Activated CD4-positive, CD25-positive, alpha-beta regulatory T cell treated with anti-CD3 and anti-CD28 coated beads, Interleukin-2, amount 50 U/mL, for 72 hours (primary cell): ENCODE measurements at regions not wholly inside any gene's neighbourhood (a gene's known extent, or its start where the extent isn't known, plus 50 kb on each side); places are given as distances from the start of the nearest gene placed in this dataset.

Experiments used
- DNase-seq: peaks from one replicate; pipeline ENCODE4 v3.0.0; 2021

DNA sequence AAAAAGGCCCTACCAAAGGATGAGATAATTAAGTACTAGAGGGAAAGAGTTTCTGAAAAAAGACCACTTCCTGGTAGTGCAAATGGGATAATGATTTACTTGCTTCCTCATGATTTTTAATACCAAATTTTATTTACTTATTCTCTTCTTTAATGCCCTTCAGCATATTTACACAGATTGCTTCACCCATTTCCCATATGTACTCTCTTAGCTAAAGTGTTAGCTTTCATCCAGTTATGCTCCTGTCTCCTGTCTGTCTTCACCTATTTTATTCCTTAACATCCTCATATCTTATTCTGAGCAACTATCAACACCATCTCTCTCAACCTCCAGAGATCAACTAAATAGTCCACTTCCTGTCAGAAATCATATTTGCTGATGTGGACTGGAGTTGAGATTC lies 183.2 kb upstream of the HS3ST1 start:
- DNase-seq, result no peak

DNA sequence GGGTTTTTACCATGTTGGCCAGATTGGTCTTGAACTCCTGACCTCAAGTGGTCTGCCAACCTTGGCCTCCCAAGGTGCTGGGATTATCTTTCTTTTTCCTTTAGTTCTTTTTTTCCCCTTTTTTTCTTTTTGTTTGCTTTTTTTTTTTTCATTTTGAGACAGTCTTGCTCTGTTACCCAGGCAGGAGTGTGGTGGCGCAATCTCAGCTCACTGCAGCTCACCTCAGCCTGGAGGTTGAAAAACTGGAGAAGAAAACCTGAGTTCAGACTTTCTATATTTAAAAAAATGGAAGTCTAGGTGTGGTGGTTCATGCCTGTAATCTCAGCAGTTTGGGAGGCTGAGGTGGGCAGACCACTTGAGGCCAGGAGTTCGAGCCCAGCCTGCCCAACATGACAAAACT lies 181.1 kb upstream of the HS3ST1 start:
- DNase-seq, result no peak

DNA sequence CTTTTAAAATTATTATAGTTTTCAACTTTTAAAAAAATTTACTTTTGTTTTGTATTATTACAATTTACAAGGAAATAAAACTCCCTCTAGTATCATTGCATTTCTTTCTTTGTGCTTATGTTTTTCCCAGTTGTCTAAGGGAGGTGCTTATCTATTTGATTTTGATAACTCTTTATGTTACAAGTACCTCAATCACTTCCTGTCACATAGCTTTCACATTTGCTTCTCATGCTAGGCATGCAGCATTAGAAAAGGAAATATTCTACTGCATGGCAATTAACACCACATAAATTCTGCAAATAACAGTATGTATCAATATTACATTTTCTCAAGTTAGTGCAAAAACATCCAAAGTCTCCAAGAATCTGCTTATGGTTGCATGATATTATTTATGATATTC lies 180.3 kb upstream of the HS3ST1 start:
- DNase-seq, result no peak

DNA sequence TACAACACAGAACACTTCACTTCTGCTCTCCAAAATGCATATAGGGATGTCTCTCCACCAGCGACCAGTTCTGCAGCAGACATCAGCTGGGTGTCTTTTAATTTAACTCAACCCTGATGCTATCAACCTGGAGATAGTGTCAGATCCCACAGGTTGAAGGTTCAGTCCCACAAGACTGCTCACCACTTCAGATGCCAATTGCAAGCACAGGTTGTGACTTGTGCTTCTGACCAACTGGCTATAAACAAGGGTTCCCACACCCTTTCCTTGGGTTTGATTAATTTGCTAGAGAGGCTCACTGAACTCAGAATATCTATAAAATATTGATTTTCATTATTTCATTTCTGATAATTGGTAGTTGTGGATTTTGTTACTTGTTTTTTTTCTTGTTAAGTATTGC lies 177.4 kb upstream of the HS3ST1 start:
- DNase-seq, result no peak

DNA sequence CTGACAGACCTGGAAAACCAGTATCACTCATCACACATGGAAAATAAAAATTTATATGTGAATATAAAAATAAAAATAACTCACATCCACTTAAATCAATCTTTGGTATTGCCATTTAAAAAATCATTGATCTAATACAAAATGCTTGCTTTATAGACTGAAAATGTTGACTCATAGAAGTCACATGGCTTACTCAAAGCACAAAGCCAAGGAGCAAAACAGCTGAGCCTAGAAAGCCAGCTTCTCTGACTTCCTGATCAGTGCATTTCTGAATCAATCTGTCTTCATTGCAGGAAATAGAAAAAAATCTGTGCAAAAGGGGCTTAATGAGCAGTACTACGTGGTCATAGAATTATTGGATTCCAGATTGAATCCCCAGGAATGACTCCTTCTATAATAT lies 176.9 kb upstream of the HS3ST1 start:
- DNase-seq, result no peak

DNA sequence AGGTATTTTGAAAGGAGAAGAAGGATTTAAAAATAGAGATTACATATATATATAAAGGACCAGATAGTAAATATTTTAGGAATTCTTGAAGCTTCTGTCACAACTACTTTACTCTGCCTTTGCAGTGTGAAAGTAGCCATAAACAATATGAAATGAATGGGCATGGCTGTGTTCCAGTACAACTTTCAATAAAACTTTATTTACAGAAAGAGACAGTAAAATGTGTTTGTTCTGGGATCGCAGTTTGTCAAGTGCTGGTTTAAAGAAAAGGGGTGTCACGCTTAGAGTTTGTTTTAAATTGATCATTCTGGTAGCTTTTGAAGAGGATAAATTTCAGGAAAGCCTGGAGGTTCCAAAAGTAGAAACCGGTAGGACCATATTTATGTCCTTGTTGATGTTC lies 176.1 kb upstream of the HS3ST1 start:
- DNase-seq, result no peak

DNA sequence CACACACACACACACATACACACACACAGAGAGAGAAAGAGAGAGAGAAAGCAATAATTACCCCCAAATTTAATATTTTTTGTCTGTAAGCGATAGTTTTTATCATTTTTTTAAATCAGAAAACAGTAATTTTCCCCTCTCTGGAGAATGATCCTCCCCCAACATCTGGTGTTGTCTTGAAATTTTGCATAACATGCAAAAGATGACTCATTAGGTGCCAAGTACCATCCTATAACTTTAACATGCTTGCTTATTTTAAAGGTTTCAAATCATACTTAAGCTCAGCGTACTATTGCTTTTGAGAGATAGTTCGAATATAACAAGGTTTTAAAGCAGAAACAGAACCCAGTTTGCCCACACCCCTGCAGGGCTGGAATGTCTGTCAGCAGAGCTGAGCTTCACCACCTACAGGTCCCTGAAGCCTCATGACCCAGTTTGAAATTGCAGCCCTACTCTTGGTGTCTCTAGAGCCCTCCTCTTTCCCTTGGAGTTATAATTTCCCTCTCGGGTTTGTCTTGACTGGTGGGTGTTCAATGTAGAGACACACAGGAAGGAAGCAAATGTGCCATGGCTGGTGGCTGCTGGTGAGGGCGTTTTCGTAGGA lies 175.0 kb upstream of the HS3ST1 start:
- DNase-seq, result no peak

DNA sequence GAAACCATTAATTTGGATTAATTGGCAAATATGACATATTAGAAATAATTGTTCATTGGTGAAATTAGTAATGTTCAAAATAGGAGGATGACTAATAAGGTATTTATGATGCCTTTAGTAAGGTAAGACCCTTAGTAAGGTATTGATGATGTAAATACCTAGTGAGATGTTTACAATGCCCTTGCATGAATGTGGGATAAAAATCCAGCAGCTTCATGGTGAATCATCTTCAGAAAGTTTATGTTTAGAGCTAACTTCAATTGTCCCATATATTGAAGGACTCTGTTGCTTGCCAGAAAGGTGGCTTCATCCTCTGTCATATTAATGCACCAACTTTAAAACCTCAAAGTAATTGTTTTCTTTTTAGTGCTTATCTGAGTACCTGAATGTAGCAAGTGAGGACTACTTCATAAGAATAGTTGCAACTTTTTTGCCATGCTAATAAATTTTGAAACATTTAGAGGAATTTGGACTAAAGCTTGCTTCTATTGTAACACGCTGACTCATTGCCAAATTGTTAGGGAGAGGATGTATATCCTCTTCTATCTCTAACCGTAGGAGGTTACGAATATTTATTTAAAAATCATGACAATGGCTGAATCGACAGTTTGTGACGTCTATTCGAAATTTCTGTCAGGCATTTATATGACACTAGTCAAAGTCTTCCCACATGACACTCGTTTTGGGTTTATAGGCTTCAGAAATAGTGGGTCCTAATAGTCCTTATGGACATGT lies 174.1 kb upstream of the HS3ST1 start:
- DNase-seq, result no peak

DNA sequence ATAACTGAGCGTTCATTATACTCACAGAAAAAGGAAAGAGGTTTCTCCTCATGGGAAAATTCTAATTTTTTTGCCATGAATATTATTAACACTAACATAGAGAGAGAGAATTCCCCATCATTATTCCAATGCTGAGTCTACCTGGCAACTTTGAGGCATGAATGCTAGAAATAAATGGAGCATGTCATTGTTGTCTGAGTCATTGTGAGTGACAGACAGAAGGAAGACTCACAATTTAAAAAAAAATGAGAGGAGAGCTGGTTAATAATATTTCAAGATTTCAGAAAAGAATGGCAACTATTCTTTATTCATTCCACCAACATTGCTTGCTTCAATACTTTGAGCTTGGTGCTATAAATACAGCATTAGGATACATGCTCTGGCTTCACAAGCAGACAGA lies 170.4 kb upstream of the HS3ST1 start:
- no peak for DNase-seq

DNA sequence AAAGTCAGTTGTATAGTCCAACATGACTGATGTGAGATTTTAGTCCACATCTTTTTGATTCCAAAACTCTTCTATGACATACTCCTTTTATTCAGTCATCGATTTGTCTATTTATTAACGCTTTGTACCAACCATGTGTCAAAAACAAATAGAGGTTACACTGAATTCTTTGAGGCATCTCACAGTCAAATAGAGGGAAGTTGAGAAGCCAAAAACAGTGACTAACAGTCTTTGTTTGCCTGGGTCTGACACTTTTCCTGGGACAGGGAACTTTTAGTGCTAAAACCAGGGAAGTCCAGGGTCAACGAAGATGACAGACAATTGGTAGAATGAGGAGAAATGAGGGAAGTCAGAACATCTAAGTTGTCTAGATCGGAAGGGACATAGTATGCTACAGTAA lies 169.9 kb upstream of the HS3ST1 start:
- DNase-seq, result no peak

DNA sequence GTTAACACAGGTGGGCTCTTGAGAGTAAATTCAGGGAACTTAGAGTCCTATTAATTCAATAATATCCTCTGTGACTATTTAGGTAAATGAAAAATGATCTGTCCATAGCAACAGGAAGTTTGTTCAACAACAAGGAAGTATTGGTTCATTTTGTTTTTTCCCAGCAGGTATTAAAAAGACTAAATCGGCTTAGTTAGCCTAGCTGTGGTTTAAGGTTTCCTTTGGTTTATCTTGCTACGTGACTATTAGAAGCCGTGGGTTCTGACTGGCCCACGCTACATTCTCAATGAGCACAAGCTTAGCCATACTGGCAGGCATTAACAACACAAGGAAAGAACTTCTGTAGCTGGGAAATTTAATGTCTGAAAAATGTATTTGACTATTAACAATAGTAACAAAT lies 168.8 kb upstream of the HS3ST1 start:
- DNase-seq, result no peak

DNA sequence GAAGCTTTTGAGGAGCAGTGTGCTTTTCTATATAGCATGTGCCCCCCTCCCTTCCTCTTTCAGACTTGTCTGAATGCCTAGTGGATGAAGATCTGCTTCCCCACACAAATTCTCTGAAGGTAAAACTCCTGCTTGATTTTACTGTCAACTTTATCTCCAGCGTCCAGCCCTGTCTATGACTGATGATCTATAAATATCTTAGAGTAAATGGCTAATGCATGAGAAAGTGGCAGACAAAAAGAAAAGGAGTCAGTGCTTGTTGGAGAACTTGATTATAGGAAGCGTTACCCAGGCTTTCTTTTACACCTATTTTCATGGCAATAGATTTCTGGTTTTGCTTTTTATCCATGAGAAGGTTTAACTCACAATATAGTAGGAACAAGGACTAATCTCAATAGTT lies 168.3 kb upstream of the HS3ST1 start:
- no peak for DNase-seq

DNA sequence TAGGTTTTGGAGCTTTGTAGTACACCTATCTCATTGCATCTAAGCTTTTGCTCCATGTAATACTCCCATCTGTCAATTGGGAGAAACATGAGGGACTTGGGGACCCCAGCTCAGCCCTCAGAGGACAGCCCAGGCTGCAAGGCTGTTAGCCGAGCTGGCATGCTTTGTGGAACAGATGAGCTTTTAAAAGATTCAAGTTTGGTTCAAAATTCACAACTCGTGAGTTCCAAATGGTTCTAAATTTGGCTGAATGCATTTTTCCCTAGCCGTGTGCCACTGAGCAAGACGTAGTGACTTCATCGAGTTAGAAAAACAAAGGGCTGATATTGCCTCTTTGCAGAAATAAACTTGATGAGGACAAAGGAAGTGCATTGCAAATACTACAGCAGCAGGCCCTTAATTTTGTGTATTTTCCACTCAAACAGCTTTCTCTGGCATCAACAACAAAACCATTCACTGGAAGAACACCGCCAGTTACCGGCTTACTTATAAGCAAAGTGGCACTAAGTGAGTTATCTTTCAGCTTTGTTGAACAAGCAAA lies 165.0 kb upstream of the HS3ST1 start:
- no peak for DNase-seq

DNA sequence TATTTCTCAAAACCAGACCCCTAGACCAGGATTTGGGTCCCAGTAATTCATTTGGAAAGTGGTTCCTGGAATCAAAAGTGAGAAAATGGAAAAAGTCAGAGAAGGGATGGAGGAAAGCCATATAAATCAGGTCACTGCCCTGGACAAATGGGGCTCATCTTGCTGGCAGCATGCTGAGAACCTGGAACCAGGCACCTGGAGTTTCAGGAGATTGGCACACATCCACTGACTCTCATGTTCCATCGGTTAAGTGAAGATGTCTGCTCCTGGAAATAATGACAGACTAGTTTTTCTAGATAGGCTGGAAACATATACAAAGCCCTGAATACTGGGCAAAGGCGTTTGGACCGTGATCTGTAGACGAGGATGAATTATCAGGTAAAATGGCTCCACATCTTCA lies 163.6 kb upstream of the HS3ST1 start:
- DNase-seq, result no peak

DNA sequence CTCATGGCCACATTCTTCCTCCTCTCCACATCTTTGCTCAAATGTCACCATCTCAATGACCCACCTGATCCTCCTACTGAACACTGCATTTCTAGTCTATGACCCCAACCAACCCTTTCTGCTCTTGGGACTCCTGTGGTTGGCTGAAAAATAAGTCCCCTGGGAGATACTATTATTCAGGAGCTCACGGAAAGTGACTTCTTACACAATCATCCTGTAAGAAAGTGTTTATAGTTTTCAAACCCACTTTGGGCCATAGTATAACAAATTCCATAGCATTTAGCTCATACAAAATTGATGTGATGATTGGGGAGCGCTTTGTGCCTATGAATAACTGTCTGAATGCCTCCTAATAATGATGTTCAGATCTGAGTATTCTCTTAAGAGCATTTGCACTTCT lies 161.4 kb upstream of the HS3ST1 start:
- no peak for DNase-seq

DNA sequence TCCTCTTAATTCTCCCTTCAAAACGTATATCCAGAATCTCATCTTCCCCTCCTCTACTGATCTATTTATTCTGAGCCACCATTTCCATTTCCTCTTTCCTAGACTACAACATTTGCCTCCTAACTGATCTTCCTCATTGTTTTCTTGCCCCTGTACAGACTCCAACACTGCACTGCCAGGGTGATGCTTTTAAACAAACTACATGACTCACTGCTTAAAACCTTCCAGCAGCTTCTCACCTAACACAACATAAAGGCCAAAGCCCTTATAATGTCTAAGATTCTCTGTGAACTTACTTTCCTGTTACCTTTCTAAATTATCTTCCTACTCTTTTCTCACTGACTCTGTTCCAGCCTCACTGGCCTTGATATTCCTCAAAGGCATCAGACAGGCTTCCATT lies 161.0 kb upstream of the HS3ST1 start:
- DNase-seq, result no peak

DNA sequence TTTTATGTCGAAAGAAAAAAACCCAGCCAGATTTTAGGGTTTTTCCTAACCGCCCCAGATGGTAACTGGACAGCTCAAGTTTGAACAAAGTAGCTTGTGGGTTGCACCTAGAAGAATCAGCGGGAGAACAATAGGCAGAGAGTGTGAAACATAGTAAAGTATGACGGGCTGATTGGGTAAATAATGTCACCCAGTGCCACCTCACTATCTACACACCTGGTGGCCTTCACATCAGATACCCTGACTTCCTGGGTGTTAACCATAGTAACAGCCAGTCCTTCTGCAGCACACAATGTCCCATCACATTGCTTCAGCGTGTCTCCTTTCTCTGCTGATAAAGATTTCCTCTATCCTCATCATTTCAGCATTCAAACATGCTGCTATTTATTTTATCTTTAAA lies 159.1 kb upstream of the HS3ST1 start:
- DNase-seq, result no peak

DNA sequence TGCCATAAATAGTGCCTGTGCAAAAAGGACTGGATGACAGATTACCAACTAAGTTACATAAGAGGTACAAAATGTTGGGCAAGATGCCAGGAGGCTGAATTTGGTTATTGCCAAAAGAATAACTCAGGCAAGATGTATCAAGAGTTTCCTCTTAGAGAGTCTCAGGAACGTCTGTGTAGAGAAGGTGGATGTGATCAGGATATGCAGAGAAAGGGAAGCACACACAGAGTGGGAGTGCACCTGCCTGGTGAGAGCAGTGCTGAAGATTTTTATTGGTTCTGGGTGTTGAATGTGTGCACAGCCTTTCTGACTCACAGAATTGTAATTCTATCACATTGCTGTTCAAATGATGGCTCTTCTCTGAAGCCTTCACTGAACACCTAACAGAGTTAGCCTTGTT lies 156.8 kb upstream of the HS3ST1 start:
- DNase-seq, result no peak

DNA sequence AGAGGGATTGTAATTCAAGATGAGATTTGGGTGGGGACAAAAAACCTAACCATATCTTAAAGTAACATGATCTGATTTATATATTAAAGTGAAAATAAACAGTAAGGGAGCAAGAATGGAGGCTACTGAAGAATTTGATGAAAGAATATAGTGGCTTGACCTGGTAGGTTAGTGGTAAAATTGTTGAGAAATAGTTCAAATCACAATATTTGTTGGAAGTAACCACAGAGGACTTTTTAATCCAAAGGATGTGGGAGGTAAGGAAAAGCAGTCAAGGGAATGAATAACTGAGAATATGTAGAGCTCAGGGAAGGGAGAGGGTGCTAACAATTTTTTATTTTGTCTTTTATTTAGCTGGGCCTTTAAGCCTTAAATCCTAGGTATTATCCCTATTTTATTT lies 139.8 kb upstream of the HS3ST1 start:
- no peak for DNase-seq

DNA sequence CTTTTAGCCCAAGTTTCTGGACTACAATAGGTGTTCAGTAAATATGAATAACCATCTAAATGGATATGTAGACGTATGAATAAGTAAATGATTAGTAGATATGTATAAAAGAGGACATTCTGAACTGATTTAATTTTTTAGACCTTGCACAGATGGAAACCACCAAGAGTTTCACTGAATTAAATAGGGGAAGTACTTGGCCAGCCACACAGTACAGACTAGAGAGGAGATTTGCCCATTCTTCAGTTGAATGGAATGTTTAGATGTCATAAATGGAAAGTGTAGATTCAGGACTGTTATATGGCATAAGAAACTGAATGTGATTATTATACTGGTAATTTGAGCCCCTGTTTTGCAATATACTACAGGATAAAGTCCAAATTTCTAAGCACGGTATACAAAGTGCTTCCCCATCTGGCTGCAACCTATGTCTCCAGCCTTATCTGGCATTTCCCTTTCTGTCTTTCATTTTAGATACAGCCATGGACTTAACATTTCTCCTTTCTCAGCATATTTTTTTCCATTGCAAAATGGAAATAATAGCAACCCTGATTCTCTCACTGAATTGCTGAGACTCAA lies 137.8 kb upstream of the HS3ST1 start:
- no peak for DNase-seq

DNA sequence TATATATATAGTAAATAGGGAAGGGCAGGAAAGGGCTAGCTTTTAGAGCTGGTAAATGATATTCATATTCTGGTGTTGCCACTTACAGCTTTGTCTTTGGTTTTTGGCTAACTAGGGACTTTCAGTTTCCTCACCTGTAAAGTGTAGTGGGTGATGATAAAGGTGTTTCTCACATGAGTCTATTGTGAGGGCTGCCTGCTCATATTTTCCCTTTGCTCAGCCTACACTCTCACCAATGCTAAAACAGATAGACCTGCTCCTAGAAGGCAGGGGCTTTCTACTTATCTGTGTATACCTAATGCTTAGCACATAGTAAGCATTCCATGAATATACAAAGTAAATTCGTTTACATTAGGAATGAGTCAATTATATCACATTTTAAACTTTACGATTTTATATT lies 137.2 kb upstream of the HS3ST1 start:
- DNase-seq, result no peak

DNA sequence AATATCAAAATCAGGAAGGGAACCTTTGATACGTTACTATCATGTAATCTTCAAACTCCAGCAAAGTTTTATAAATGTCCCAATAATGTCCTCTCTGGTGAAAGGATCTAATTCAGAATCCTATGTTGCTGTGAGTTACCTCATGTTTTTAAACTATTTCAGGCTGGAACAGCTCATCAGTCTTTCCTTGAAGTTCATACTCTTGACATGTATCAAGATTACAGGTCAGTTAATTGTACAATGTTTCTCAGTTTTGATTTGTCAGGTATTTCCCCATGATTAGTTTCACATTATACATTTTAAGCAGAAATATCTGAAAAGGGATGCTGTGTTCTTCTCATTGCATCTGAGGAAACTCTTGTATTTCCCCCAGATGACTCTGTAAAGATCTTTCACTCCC lies 136.5 kb upstream of the HS3ST1 start:
- DNase-seq, result no peak

DNA sequence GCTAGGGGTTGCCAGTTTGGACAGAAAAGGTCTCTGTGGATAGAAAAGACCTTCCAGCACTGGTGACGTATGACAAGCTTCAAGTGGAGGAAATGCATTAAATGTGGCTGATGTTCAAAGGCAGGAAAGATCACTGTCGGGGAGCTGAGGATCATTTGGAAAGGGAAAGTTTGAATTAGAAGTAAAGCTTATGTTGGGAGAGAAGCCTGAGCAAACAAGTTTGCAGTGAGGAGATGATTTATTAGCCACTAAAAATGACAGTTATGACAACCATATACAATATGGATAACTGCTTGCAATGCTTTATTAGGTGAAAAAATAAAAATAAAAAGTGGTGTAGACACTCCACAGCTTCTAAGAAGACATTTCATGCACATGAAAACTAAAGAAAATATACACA lies 135.3 kb upstream of the HS3ST1 start:
- DNase-seq, result no peak

DNA sequence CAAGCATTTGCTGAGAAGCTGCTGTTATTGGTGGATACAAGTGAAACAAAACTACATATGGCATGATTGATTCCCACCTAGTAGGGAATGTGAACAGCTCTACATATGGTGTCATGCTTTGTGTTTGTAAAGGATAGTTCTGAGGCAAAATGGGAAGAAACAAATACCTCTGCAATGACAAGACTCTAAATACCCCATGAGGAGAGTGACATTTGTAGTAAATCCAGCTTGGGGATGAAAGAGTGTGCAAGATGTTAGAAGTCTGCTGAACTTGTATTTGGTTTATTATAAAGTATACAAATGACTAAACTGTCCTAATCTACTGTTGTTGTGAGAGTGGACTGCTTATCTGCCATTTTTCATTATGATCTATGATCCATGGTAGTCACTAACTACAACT lies 120.8 kb upstream of the HS3ST1 start:
- DNase-seq, result no peak
